ENCODE measurements at regions not wholly inside any gene's neighbourhood (a gene's known extent, or its start where the extent isn't known, plus 50 kb on each side); places are given as distances from the start of the nearest gene placed in this dataset.

DNA sequence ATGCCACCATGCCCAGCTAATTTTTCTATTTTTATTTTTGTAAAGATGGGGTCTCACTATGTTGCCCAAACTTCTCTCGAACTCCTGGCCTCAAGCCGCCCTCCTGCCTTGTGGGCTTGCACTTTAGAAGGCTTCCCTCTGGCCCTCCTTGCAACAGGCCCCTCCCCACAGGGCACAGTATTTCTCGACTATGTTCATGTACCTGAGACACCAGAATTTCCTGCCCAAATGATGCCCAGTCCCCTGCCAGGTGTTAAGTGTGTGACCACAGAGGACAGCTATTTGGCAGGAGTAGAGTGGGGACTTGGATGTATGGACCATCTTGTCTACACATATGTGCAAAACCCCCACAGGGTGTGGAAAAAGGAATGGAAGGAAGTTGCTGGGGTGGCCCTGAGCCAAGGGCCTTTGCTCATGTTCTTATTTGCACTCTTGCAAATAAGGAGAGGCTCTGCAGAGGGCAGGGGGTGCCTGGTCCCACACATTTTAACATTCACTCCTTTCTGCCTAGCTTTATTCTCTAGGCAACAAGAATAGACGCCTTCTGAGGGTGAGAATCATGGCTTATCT lies 168.4 kb upstream of the PODXL start:
- TF ChIP-seq, protein P1, sequence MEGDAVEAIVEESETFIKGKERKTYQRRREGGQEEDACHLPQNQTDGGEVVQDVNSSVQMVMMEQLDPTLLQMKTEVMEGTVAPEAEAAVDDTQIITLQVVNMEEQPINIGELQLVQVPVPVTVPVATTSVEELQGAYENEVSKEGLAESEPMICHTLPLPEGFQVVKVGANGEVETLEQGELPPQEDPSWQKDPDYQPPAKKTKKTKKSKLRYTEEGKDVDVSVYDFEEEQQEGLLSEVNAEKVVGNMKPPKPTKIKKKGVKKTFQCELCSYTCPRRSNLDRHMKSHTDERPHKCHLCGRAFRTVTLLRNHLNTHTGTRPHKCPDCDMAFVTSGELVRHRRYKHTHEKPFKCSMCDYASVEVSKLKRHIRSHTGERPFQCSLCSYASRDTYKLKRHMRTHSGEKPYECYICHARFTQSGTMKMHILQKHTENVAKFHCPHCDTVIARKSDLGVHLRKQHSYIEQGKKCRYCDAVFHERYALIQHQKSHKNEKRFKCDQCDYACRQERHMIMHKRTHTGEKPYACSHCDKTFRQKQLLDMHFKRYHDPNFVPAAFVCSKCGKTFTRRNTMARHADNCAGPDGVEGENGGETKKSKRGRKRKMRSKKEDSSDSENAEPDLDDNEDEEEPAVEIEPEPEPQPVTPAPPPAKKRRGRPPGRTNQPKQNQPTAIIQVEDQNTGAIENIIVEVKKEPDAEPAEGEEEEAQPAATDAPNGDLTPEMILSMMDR (IDR thresholded peaks at IDR 0.05; ENCODE audit: insufficient read depth, low read depth, low read length): no peak
- TF ChIP-seq EZH2 (IDR thresholded peaks at IDR 0.05; ENCODE audit: insufficient read depth, low read length): no peak

Data from astrocyte (in vitro differentiated cells and primary cell).